Endothelial cell of umbilical vein (primary cell): ENCODE measurements at regions not wholly inside any gene's neighbourhood (a gene's known extent, or its start where the extent isn't known, plus 50 kb on each side); places are given as distances from the start of the nearest gene placed in this dataset.

Source experiments
- BruUV-seq: library from RNA; stranded (reverse); fragments of 400-500 nt; replicated peaks from 2 replicates; lab custom pipeline; 2021; lab: Mats Ljungman, UMichigan
- CTCF ChIA-PET: fragments of 300-600, 350-600 bp; sonication (Branson Sonifier 250); formaldehyde crosslinking; loops from one replicate; lab custom pipeline; 2021; ENCODE audit warnings: antibody characterized with exemption, inconsistent platforms; lab: Charles Lee
- POLR2A ChIA-PET: fragments of 300-600, 350-600 bp; sonication (Branson Sonifier 250); formaldehyde crosslinking; loops from one replicate; lab custom pipeline; 2021; ENCODE audit warnings: antibody characterized with exemption, inconsistent platforms; lab: Charles Lee
- DNase-seq: peaks from one replicate; pipeline ENCODE4 v3.0.0-alpha.2; 2011; ENCODE audit warnings: low read depth, low spot score
- FAIRE-seq: peaks from 2 replicates; lab custom pipeline; 2011; peaks lifted over from hg19 to GRCh38; lab: Jason Lieb, UNC
- H2AFZ ChIP-seq: 2 replicates; pipeline ENCODE4 v1.6.0; 2012; ENCODE audit warnings: low read depth, low read length, control low read depth, inconsistent platforms
- H3K27ac ChIP-seq: 2 replicates; pipeline ENCODE4 v1.5.1; 2011; ENCODE audit warnings: low read depth, mild to moderate bottlenecking, control low read depth, low read length, moderate library complexity; ENCODE audit not compliant: insufficient read depth
- H3K27me3 ChIP-seq, 2 experiments: 2 replicates each; pipeline versions ENCODE4 v1.6.0 to v1.6.1; 2011; ENCODE audit warnings: low read length in 2 of 2, mixed read lengths in 1 of 2; ENCODE audit not compliant: control insufficient read depth in 2 of 2, insufficient read depth in 2 of 2
- H3K36me3 ChIP-seq, 2 experiments: 2 replicates in 1 of 2; 3 replicates in 1 of 2; pipeline ENCODE4 v1.5.1; 2011; ENCODE audit warnings: low read length in 2 of 2, mild to moderate bottlenecking in 1 of 2, moderate library complexity in 1 of 2; ENCODE audit not compliant: control insufficient read depth in 2 of 2, insufficient read depth in 2 of 2; ENCODE audit errors: extremely low read depth in 1 of 2
- H3K4me1 ChIP-seq: 3 replicates; pipeline ENCODE4 v1.5.1; 2011; ENCODE audit warnings: mild to moderate bottlenecking, low read length; ENCODE audit not compliant: control insufficient read depth, insufficient read depth; ENCODE audit errors: extremely low read depth
- H3K4me2 ChIP-seq: 2 replicates; pipeline ENCODE4 v1.6.1; 2011; ENCODE audit warnings: low read length, control low read depth, mixed read lengths; ENCODE audit not compliant: insufficient read depth
- H3K4me3 ChIP-seq, 3 experiments: fragments of 200-600 bp in 1 of 3; sonication (generic), shearing (Covaris generic) in 1 of 3; replicated peaks in 1 of 3; 2 replicates each; pipeline ENCODE4 v1.5.1; 2011 to 2016; ENCODE audit warnings: control low read depth in 3 of 3, low read length in 3 of 3, mild to moderate bottlenecking in 2 of 3, inconsistent platforms in 1 of 3, low read depth in 1 of 3, moderate library complexity in 1 of 3; ENCODE audit not compliant: insufficient read depth in 1 of 3
- H3K79me2 ChIP-seq: 2 replicates; pipeline ENCODE4 v1.6.0; 2012; ENCODE audit warnings: low read length, inconsistent platforms; ENCODE audit not compliant: control insufficient read depth, insufficient read depth
- H3K9ac ChIP-seq: replicated peaks from 2 replicates; pipeline ENCODE3; 2011; ENCODE audit warnings: low read length, control low read depth; ENCODE audit not compliant: insufficient read depth; ENCODE audit errors: extremely low read depth
- H3K9me1 ChIP-seq: replicated peaks from 3 replicates; pipeline ENCODE4 v1.6.0; 2011; ENCODE audit warnings: mild to moderate bottlenecking, low read length; ENCODE audit not compliant: control insufficient read depth, insufficient read depth; ENCODE audit errors: extremely low read depth
- H3K9me3 ChIP-seq: replicated peaks from 2 replicates; pipeline ENCODE4 v1.5.1; 2012; ENCODE audit warnings: low read length, inconsistent platforms; ENCODE audit not compliant: control insufficient read depth, insufficient read depth
- H4K20me1 ChIP-seq: replicated peaks from 2 replicates; pipeline ENCODE3; 2011; ENCODE audit warnings: mild to moderate bottlenecking, low read length; ENCODE audit not compliant: control insufficient read depth, insufficient read depth; ENCODE audit errors: extremely low read depth
- EZH2 ChIP-seq: IDR thresholded peaks from 2 replicates; pipeline ENCODE4 v1.6.1; 2012; ENCODE audit warnings: borderline replicate concordance, low read depth, mild to moderate bottlenecking, moderate library complexity, low read length, inconsistent platforms; ENCODE audit not compliant: severe bottlenecking
- FOS ChIP-seq: IDR thresholded peaks from 2 replicates; pipeline ENCODE4 v1.6.1; 2011; ENCODE audit warnings: mild to moderate bottlenecking, low read length, moderate library complexity, borderline replicate concordance; ENCODE audit not compliant: insufficient read depth
- MAX ChIP-seq: IDR thresholded peaks from 2 replicates; pipeline ENCODE4 v1.6.1; 2011; ENCODE audit not compliant: insufficient read depth, insufficient read length
- MYC ChIP-seq: IDR thresholded peaks from one replicate; pipeline ENCODE4 v1.6.1; 2011; ENCODE audit warnings: mild to moderate bottlenecking, low read depth, low read length
- POLR2A ChIP-seq: IDR thresholded peaks from 2 replicates; pipeline ENCODE4 v1.6.1; 2012; ENCODE audit warnings: low read depth, mild to moderate bottlenecking, control low read depth, low read length
- dilution Hi-C: fragments of 300-500 bp; cut with MboI; formaldehyde crosslinking; loops from one replicate; pipeline ENCODE4 v1.15.0; 2019; ENCODE audit warnings: low sequenced_read_pairs; ENCODE audit not compliant: extremely low pct_ligation_motif_present
- intact Hi-C: fragments of 100-400 bp; cut with micrococcal nuclease; formaldehyde crosslinking; loops from one replicate; pipeline ENCODE4 v1.10.0; 2022
- TF ChIP-seq, protein P1 (sequence below), 2 donors: IDR thresholded peaks; 1 replicate in 1 of 2; 2 replicates in 1 of 2; pipeline ENCODE4 v1.5.1; 2011; ENCODE audit warnings: low read length in 2 of 2, mild to moderate bottlenecking in 2 of 2, moderate library complexity in 2 of 2, control low read depth in 1 of 2, inconsistent platforms in 1 of 2, low read depth in 1 of 2; ENCODE audit not compliant: insufficient read depth in 1 of 2; ENCODE audit errors: extremely low read depth in 1 of 2

DNA sequence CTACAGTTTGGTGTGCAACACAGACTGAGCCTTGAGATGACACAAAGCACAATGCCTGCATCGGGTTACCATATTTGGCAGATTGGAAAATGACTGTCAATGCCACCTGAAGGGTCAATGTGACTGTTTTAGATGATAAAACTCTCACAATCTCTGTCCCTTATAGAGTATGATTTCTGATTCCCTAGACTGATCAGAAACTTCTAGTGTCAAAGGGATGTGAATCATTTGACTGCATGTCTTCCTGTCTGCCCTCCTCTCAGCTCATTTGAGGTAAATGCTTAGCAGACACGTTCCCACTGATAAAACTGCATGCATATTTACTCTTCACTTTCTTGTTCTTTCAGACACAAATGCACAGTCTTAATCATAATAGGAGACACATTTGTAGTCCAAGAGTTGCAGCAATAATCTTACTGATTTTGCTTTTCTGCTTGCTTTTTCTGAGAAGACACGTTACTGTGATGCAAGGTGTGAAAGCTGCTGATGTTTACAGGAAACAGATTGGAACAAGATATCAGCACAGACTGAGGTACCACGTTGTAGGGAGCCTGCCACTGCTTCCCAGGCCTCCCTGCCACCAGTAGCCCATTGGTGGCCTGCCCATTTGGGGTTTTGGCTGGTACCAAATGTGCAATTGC is 77.8 kb downstream of the GCNT4 start:
- TF ChIP-seq EZH2 = no peak
- TF ChIP-seq MAX = no peak
- TF ChIP-seq MYC = no peak
- TF ChIP-seq, protein P1, sequence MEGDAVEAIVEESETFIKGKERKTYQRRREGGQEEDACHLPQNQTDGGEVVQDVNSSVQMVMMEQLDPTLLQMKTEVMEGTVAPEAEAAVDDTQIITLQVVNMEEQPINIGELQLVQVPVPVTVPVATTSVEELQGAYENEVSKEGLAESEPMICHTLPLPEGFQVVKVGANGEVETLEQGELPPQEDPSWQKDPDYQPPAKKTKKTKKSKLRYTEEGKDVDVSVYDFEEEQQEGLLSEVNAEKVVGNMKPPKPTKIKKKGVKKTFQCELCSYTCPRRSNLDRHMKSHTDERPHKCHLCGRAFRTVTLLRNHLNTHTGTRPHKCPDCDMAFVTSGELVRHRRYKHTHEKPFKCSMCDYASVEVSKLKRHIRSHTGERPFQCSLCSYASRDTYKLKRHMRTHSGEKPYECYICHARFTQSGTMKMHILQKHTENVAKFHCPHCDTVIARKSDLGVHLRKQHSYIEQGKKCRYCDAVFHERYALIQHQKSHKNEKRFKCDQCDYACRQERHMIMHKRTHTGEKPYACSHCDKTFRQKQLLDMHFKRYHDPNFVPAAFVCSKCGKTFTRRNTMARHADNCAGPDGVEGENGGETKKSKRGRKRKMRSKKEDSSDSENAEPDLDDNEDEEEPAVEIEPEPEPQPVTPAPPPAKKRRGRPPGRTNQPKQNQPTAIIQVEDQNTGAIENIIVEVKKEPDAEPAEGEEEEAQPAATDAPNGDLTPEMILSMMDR (IDR thresholded peaks at IDR 0.05; ENCODE audit: extremely low read depth in 1 of 2, insufficient read depth in 1 of 2, low read depth in 1 of 2, low read length in 2 of 2) = no peak
- DNase-seq (no peak), FAIRE-seq (no peak)
- no peaks in the 10 kb centered on the region for H3K36me3 ChIP-seq
- H3K79me2 ChIP-seq = no peaks in the 10 kb centered on the region
- intact Hi-C loops (no loop called here), dilution Hi-C loops (no loop called here)
- H3K9me3 ChIP-seq = no peaks in the 10 kb centered on the region
- H2AFZ ChIP-seq = no peak overlapping the region
- H3K27me3 ChIP-seq = no peaks in the 10 kb centered on the region
- H3K4me2 ChIP-seq = no peak overlapping the region
- no peak overlapping the region for H3K27ac ChIP-seq
- BruUV-seq = no TSS peak
- H3K4me1 ChIP-seq = no peaks in the 10 kb centered on the region
- POLR2A ChIA-PET = no interaction called here
- H4K20me1 ChIP-seq = no peaks in the 10 kb centered on the region
- H3K9me1 ChIP-seq = no peaks in the 10 kb centered on the region
- no peak overlapping the region for H3K9ac ChIP-seq
- CTCF ChIA-PET = no interaction called here
- no peak overlapping the region for H3K4me3 ChIP-seq

DNA sequence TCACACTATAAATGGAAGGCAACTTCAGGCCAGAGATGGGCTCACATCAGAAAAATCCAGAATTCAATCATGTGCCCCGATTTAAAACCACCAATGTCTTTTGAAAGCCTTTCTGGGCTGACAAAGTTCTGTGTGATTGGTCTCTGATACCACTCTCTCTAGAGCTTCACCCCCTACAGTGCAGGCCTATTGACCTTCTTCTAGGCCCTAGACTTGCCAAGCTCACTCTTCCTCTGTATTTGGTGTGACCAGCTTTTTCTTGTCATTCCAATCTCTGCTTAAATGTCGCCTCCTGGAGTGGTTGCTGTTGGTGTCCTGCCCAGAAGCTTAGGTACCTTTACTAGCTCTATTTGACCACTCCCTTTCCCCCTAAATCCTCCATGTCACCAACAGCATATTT is 78.7 kb downstream of the GCNT4 start:
- H4K20me1 ChIP-seq = no peaks in the 10 kb centered on the region
- ChIA-PET POLR2A (no interaction called here), CTCF (no interaction called here)
- no peaks in the 10 kb centered on the region for H3K36me3 ChIP-seq
- DNase-seq = no peak
- H3K4me2 ChIP-seq = no peak overlapping the region
- TF ChIP-seq MYC = no peak
- no peak for TF ChIP-seq FOS
- TF ChIP-seq POLR2A = no peak
- intact Hi-C loops = no loop called here
- no peaks in the 10 kb centered on the region for H3K9me3 ChIP-seq
- no peaks in the 10 kb centered on the region for H3K79me2 ChIP-seq
- H3K27me3 ChIP-seq = no peaks in the 10 kb centered on the region
- H3K4me1 ChIP-seq = no peaks in the 10 kb centered on the region
- H3K9ac ChIP-seq = no peak overlapping the region
- no peaks in the 10 kb centered on the region for H3K9me1 ChIP-seq
- no peak for FAIRE-seq
- no peak overlapping the region for H3K27ac ChIP-seq
- dilution Hi-C loops = no loop called here
- no peak overlapping the region for H2AFZ ChIP-seq
- H3K4me3 ChIP-seq = no peak overlapping the region
- BruUV-seq = no TSS peak
